Sigmoid colon (tissue), 6 donors: ENCODE measurements at regions not wholly inside any gene's neighbourhood (a gene's known extent, or its start where the extent isn't known, plus 50 kb on each side); places are given as distances from the start of the nearest gene placed in this dataset.

Experiments used
- DNase-seq: peaks from one replicate; pipeline ENCODE4 v3.0.0-alpha.2; 2019
- H3K27ac ChIP-seq, 4 donors: fragments of 200-600 bp; sonication (generic); one replicate each; pipeline ENCODE4 v1.5.1; 2016 to 2019; ENCODE audit warnings: mild to moderate bottlenecking in 1 of 4
- H3K27me3 ChIP-seq, 3 donors: fragments of 200-600 bp; sonication (generic); one replicate each; pipeline ENCODE4 v1.5.1; 2019; ENCODE audit warnings: mild to moderate bottlenecking in 1 of 3
- H3K36me3 ChIP-seq, 4 donors: fragments of 200-600 bp; sonication (generic); one replicate each; pipeline ENCODE4 v1.5.1; 2016 to 2019
- H3K4me1 ChIP-seq, 4 donors: fragments of 200-600 bp; sonication (generic); one replicate each; pipeline ENCODE4 v1.5.1; 2017 to 2019
- H3K4me3 ChIP-seq, 4 donors: fragments of 200-600 bp; sonication (generic); one replicate each; pipeline ENCODE4 v1.5.1; 2017 to 2019; ENCODE audit warnings: mild to moderate bottlenecking in 2 of 4, moderate library complexity in 1 of 4
- H3K9me3 ChIP-seq, 4 donors: fragments of 200-600 bp in 3 of 4; sonication (generic) in 3 of 4; one replicate each; pipeline versions ENCODE4 v1.5.1 to v1.6.1; 2013 to 2019
- EP300 ChIP-seq, 4 donors: sonication (generic); formaldehyde crosslinking; IDR thresholded peaks; one replicate each; pipeline ENCODE4 v1.6.1; 2017; ENCODE audit warnings: antibody characterized with exemption in 4 of 4
- POLR2A ChIP-seq, 2 donors: fragments of 450-650 bp; IDR thresholded peaks; one replicate each; pipeline ENCODE4 v1.6.1; 2016; ENCODE audit warnings: antibody characterized with exemption in 2 of 2, mild to moderate bottlenecking in 2 of 2, moderate library complexity in 2 of 2
- POLR2AphosphoS5 ChIP-seq, 4 donors: sonication (generic); formaldehyde crosslinking; IDR thresholded peaks; one replicate each; pipeline ENCODE4 v1.6.1; 2017; ENCODE audit warnings: antibody characterized with exemption in 4 of 4
- WGBS, 2 donors: extraction: QIAGEN DNeasy Blood & Tissue Kit; methylation state at CpG; one replicate each; pipeline ENCODE4 v1.1.7; 2013; 5-methylcytosine and 5-hydroxymethylcytosine counted together
- intact Hi-C: fragments of 100-400 bp; cut with DNase I; formaldehyde crosslinking; loops from one replicate; pipeline ENCODE4 v1.15.1; 2023
- TF ChIP-seq, protein P1 (sequence below), 4 experiments: fragments of 450-650 bp in 3 of 4; fragments of 200-600 bp in 1 of 4; IDR thresholded peaks; one replicate each; pipeline ENCODE4 v1.5.1; 2016 to 2019; ENCODE audit warnings: antibody characterized with exemption in 4 of 4, mild to moderate bottlenecking in 3 of 4, moderate library complexity in 2 of 4
- donor health status: healthy with polysubstance abuse.
- donor health status: healthy.

DNA sequence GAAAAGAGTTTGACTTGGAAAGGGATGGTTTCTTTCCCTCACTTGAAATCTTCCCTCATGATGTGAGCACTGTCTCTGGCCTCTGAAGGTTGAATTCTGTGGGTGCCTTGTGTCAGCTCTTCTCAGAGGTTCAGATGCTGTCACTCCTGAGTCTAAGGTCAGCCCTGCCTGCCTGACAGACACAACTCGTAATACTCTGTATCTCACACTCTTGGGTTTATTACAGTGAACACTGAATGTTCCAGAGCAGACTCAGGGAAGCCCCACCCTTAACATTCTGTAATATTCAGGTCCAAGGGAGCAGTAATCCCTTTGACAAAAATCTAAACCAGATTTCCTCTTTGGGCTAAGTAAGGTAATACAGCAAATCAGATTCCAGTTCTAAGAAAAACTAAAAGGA lies 837.8 kb downstream of the QKI start:
- DNase-seq: no peak
- TF ChIP-seq EP300 (IDR thresholded peaks at IDR 0.05) (no peak), POLR2AphosphoS5 (IDR thresholded peaks at IDR 0.05) (no peak), POLR2A (IDR thresholded peaks at IDR 0.05) (no peak)
- TF ChIP-seq, protein P1, sequence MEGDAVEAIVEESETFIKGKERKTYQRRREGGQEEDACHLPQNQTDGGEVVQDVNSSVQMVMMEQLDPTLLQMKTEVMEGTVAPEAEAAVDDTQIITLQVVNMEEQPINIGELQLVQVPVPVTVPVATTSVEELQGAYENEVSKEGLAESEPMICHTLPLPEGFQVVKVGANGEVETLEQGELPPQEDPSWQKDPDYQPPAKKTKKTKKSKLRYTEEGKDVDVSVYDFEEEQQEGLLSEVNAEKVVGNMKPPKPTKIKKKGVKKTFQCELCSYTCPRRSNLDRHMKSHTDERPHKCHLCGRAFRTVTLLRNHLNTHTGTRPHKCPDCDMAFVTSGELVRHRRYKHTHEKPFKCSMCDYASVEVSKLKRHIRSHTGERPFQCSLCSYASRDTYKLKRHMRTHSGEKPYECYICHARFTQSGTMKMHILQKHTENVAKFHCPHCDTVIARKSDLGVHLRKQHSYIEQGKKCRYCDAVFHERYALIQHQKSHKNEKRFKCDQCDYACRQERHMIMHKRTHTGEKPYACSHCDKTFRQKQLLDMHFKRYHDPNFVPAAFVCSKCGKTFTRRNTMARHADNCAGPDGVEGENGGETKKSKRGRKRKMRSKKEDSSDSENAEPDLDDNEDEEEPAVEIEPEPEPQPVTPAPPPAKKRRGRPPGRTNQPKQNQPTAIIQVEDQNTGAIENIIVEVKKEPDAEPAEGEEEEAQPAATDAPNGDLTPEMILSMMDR (IDR thresholded peaks at IDR 0.05): no peak
- no peaks in the 10 kb centered on the region for H3K4me1 ChIP-seq
- 39 to 65% methylated on average over 1 of the region's 1 CpG for WGBS, 2 donors
- H3K9me3 ChIP-seq: no peaks in the 10 kb centered on the region
- no peak overlapping the region for H3K4me3 ChIP-seq
- no peaks in the 10 kb centered on the region for H3K27me3 ChIP-seq
- H3K27ac ChIP-seq: no peak overlapping the region
- no peaks in the 10 kb centered on the region for H3K36me3 ChIP-seq
- intact Hi-C loops: no loop called here

GRCh38 chr6:164247106-164247505 lies 832.6 kb downstream of the QKI start:
- Histone ChIP-seq H3K4me1 (no peaks in the 10 kb centered on the region), H3K27me3 (no peaks in the 10 kb centered on the region), H3K4me3 (no peak overlapping the region), H3K27ac (no peak overlapping the region), H3K9me3 (no peaks in the 10 kb centered on the region), H3K36me3 (no peaks in the 10 kb centered on the region)
- WGBS, 2 donors: 85 to 87% methylated on average over 7 of the region's 7 CpGs
- no peak for DNase-seq
- intact Hi-C loops: no loop called here
- TF ChIP-seq, protein P1 (IDR thresholded peaks at IDR 0.05): no peak
- TF ChIP-seq POLR2AphosphoS5 (IDR thresholded peaks at IDR 0.05) (no peak), EP300 (IDR thresholded peaks at IDR 0.05) (no peak), POLR2A (IDR thresholded peaks at IDR 0.05) (no peak)

DNA sequence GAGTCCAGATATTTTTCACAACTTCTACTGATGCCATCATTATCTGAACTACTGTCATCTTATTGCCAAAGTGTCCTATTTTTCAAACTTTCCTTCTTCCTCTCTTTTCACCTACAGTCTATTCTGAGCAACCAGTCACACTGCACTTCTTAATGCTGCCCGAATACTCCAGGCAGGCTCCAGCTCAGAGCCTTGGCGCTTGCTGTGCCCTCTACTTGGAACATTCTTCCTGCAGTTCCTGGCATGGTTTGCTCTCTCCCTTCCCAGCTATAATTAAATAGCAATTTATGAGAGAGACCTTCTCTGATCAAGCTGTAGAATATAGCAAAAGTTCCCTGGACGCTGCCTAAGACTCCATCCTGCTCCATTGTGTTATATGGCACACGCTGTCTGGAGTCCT lies 831.6 kb downstream of the QKI start:
- intact Hi-C loops: no loop called here
- DNase-seq: no peak
- Histone ChIP-seq H3K4me1 (no peaks in the 10 kb centered on the region), H3K4me3 (no peak overlapping the region), H3K36me3 (no peaks in the 10 kb centered on the region), H3K27ac (no peak overlapping the region), H3K9me3 (no peaks in the 10 kb centered on the region), H3K27me3 (no peaks in the 10 kb centered on the region)
- TF ChIP-seq EP300 (IDR thresholded peaks at IDR 0.05): no peak
- no peak for TF ChIP-seq POLR2AphosphoS5 (IDR thresholded peaks at IDR 0.05)
- no peak for TF ChIP-seq POLR2A (IDR thresholded peaks at IDR 0.05)
- 71 to 79% methylated on average over 4 of the region's 4 CpGs for WGBS, 2 donors

DNA sequence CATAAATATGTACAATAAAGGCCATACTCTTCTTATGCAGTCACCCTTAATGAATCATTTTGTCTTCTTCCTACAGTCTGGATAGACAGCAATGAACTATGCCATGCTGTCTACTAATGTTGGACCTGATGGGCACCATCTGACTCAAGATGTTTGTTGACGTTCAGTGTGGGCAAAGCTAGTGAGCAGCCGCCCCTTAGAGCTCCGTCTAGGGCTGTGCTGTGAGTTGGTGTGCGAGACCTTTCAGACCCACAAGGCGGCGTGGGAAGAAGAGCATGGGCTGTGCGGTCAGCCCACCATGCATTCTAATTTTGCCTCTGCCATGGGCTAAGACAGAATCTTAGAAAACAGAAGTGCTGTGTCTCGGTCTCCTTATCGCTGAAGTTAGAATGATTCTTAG lies 829.4 kb downstream of the QKI start:
- Histone ChIP-seq H3K9me3 (no peaks in the 10 kb centered on the region), H3K36me3 (no peaks in the 10 kb centered on the region), H3K4me3 (no peak overlapping the region), H3K27me3 (no peaks in the 10 kb centered on the region), H3K4me1 (no peaks in the 10 kb centered on the region), H3K27ac (no peak overlapping the region)
- WGBS, 2 donors: 94 to 95% methylated on average over 9 of the region's 9 CpGs
- TF ChIP-seq POLR2A (IDR thresholded peaks at IDR 0.05): no peak
- no peak for TF ChIP-seq EP300 (IDR thresholded peaks at IDR 0.05)
- TF ChIP-seq POLR2AphosphoS5 (IDR thresholded peaks at IDR 0.05): no peak
- TF ChIP-seq, protein P1 (IDR thresholded peaks at IDR 0.05): no peak
- no peak for DNase-seq
- intact Hi-C loops: no loop called here

DNA sequence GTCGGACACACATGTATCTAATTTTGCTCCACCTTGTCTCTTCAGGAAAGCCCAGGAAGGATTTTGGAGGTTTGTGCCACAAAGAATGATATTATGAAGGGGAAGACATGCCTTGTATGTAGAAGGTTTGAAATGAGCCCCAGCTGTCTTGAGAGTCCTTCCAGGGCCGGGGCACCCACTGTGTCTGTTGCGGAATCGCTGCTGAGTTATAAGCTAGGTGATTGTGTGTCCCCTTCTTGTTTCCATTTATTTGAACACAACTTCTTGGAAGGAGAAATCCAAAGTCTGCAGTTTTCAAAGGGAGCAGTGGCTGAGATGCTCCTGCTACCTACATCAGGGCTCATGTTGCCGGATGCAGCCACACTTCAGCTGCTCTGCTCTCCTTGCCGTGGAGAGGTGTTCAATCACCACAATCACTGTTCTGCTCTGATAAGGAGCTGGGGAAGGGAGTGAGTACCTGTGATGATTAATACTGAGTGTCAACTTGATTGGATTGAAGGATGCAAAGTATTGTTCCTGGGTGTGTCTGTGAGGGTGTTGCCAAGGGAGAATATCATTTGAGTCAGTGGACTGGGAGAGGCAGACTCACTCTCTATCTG lies 828.6 kb downstream of the QKI start:
- H3K4me1 ChIP-seq: no peaks in the 10 kb centered on the region
- H3K27me3 ChIP-seq: no peaks in the 10 kb centered on the region
- intact Hi-C loops: no loop called here
- no peaks in the 10 kb centered on the region for H3K9me3 ChIP-seq
- H3K36me3 ChIP-seq: no peaks in the 10 kb centered on the region
- DNase-seq: no peak
- 70 to 71% methylated on average over 6 of the region's 6 CpGs for WGBS, 2 donors
- no peak overlapping the region for H3K4me3 ChIP-seq
- TF ChIP-seq EP300 (IDR thresholded peaks at IDR 0.05): no peak
- TF ChIP-seq POLR2A (IDR thresholded peaks at IDR 0.05): no peak
- TF ChIP-seq, protein P1 (IDR thresholded peaks at IDR 0.05): no peak
- TF ChIP-seq POLR2AphosphoS5 (IDR thresholded peaks at IDR 0.05): no peak
- H3K27ac ChIP-seq: no peak overlapping the region
